GOT3 (cell line): ENCODE measurements at regions not wholly inside any gene's neighbourhood (a gene's known extent, or its start where the extent isn't known, plus 50 kb on each side); places are given as distances from the start of the nearest gene placed in this dataset.

ENCODE experiments used
- DNase-seq: peaks from one replicate; lab custom pipeline; 2025; ENCODE audit warnings: mixed read lengths; lab: John Stamatoyannopoulos, UW

GRCh38 chr15:99440551-99441443 lies 125.0 kb upstream of the MEF2A start:
- DNase-seq = no peak

- DNase-seq = no peak
These were observed 124.4 kb upstream of the MEF2A start for GRCh38 chr15:99441444-99441800.

GRCh38 chr15:99441871-99442251 lies 123.9 kb upstream of the MEF2A start:
- DNase-seq = no peak

- peak; percentile 23 for DNase-seq
These were observed 123.4 kb upstream of the MEF2A start for GRCh38 chr15:99442252-99442897.

- no peak for DNase-seq
These were observed 122.6 kb upstream of the MEF2A start for GRCh38 chr15:99443056-99443756.

GRCh38 chr15:99443768-99444446 lies 121.9 kb upstream of the MEF2A start:
- DNase-seq = no peak

GRCh38 chr15:99445272-99445850 lies 120.4 kb upstream of the MEF2A start:
- no peak for DNase-seq

- no peak for DNase-seq
These were observed 119.0 kb upstream of the MEF2A start for GRCh38 chr15:99446565-99447496.

- no peak for DNase-seq
These were observed 118.0 kb upstream of the MEF2A start for GRCh38 chr15:99447497-99448371.

GRCh38 chr15:99449514-99449913 lies 116.3 kb upstream of the MEF2A start:
- DNase-seq = no peak

GRCh38 chr15:99450896-99451358 lies 114.9 kb upstream of the MEF2A start:
- DNase-seq = no peak

- DNase-seq = no peak
These were observed 114.3 kb upstream of the MEF2A start for GRCh38 chr15:99451484-99451883.

- no peak for DNase-seq
These were observed 113.8 kb upstream of the MEF2A start for GRCh38 chr15:99452010-99452409.

- no peak for DNase-seq
These were observed 112.8 kb upstream of the MEF2A start for GRCh38 chr15:99452728-99453636.

GRCh38 chr15:99453637-99454030 lies 112.2 kb upstream of the MEF2A start:
- DNase-seq = no peak

- no peak for DNase-seq
These were observed 111.5 kb upstream of the MEF2A start for GRCh38 chr15:99454107-99454809.

GRCh38 chr15:99454941-99455788 lies 110.6 kb upstream of the MEF2A start:
- DNase-seq = peak; percentile 61
